Adrenal gland (tissue), 5 donors: ENCODE measurements at regions not wholly inside any gene's neighbourhood (a gene's known extent, or its start where the extent isn't known, plus 50 kb on each side); places are given as distances from the start of the nearest gene placed in this dataset.

Experiments used
- CTCF ChIP-seq, 6 experiments: fragments of 450-650 bp in 4 of 6; fragments of 200-600 bp in 2 of 6; sonication (generic) in 1 of 6; IDR thresholded peaks; 1 replicate in 5 of 6; 2 replicates in 1 of 6; pipeline versions ENCODE4 v1.5.1 to v1.8.0; 2016 to 2021; ENCODE audit warnings: antibody characterized with exemption in 6 of 6, mild to moderate bottlenecking in 2 of 6, moderate library complexity in 1 of 6
- POLR2A ChIP-seq, 2 donors: fragments of 450-650 bp; IDR thresholded peaks; one replicate each; pipeline ENCODE4 v1.6.1; 2017; ENCODE audit warnings: antibody characterized with exemption in 2 of 2, mild to moderate bottlenecking in 2 of 2, moderate library complexity in 1 of 2
- donor health status: DM: no; HTN: no; CAD: no.

GRCh38 chr11:112760396-112761059 is 200.7 kb upstream of the NCAM1 start:
- TF ChIP-seq CTCF (IDR thresholded peaks at IDR 0.05) (no peak), POLR2A (IDR thresholded peaks at IDR 0.05) (no peak)
